CD4-positive, alpha-beta T cell treated with Interleukin-21 for 1 hour (primary cell): ENCODE measurements at regions not wholly inside any gene's neighbourhood (a gene's known extent, or its start where the extent isn't known, plus 50 kb on each side); places are given as distances from the start of the nearest gene placed in this dataset.
"Not testable (repeated sequence)": the region's sequence is repeated elsewhere in the genome, so short reads cannot be mapped to it uniquely, and the experiment has no call there.

Source experiments
- DNase-seq: peaks from one replicate; pipeline ENCODE4 v3.0.0-alpha.2; 2020

GRCh38 chr5:162638849-162639248, 571.3 kb downstream of the GABRG2 start:
- no peak for DNase-seq

GRCh38 chr5:162641142-162641813, 573.7 kb downstream of the GABRG2 start:
- DNase-seq: no peak

- DNase-seq: no peak
Observed at GRCh38 chr5:162654661-162655405, 587.3 kb downstream of the GABRG2 start.

- DNase-seq: no peak
Observed at GRCh38 chr5:162657076-162657475, 589.5 kb downstream of the GABRG2 start.

- DNase-seq: no peak
Observed at GRCh38 chr5:162664846-162665245, 597.3 kb downstream of the GABRG2 start.

GRCh38 chr5:162668926-162669325, 601.4 kb downstream of the GABRG2 start:
- no peak for DNase-seq

GRCh38 chr5:162672061-162672460, 604.5 kb downstream of the GABRG2 start:
- DNase-seq: no peak

- DNase-seq: no peak
Observed at GRCh38 chr5:162683284-162683683, 615.7 kb downstream of the GABRG2 start.

- DNase-seq: no peak
Observed at GRCh38 chr5:162684145-162684544, 616.6 kb downstream of the GABRG2 start.

- DNase-seq: no peak
Observed at GRCh38 chr5:162685302-162685701, 617.7 kb downstream of the GABRG2 start.

GRCh38 chr5:162696272-162696671, 628.7 kb downstream of the GABRG2 start:
- not testable (repeated sequence) for DNase-seq

- no peak for DNase-seq
Observed at GRCh38 chr5:162699361-162699760, 631.8 kb downstream of the GABRG2 start.

GRCh38 chr5:162703914-162704313, 636.3 kb downstream of the GABRG2 start:
- DNase-seq: no peak

GRCh38 chr5:162711244-162711643, 643.7 kb downstream of the GABRG2 start:
- DNase-seq: no peak

- no peak for DNase-seq
Observed at GRCh38 chr5:162719720-162720119, 652.1 kb downstream of the GABRG2 start.

GRCh38 chr5:162721125-162721524, 653.6 kb downstream of the GABRG2 start:
- no peak for DNase-seq

GRCh38 chr5:162752612-162753011, 684.8 kb upstream of the CCNG1 start:
- DNase-seq: no peak

GRCh38 chr5:162762119-162762518, 675.3 kb upstream of the CCNG1 start:
- DNase-seq: no peak

GRCh38 chr5:162769019-162769418, 668.4 kb upstream of the CCNG1 start:
- DNase-seq: no peak

- DNase-seq: no peak
Observed at GRCh38 chr5:162785673-162786072, 651.7 kb upstream of the CCNG1 start.

- no peak for DNase-seq
Observed at GRCh38 chr5:162786234-162786633, 651.2 kb upstream of the CCNG1 start.

- DNase-seq: no peak
Observed at GRCh38 chr5:162796507-162796906, 640.9 kb upstream of the CCNG1 start.

- no peak for DNase-seq
Observed at GRCh38 chr5:162800301-162800700, 637.1 kb upstream of the CCNG1 start.

GRCh38 chr5:162801235-162801634, 636.2 kb upstream of the CCNG1 start:
- no peak for DNase-seq

- DNase-seq: no peak
Observed at GRCh38 chr5:162806195-162806594, 631.2 kb upstream of the CCNG1 start.
